ENCODE measurements at regions not wholly inside any gene's neighbourhood (a gene's known extent, or its start where the extent isn't known, plus 50 kb on each side); places are given as distances from the start of the nearest gene placed in this dataset.

DNA sequence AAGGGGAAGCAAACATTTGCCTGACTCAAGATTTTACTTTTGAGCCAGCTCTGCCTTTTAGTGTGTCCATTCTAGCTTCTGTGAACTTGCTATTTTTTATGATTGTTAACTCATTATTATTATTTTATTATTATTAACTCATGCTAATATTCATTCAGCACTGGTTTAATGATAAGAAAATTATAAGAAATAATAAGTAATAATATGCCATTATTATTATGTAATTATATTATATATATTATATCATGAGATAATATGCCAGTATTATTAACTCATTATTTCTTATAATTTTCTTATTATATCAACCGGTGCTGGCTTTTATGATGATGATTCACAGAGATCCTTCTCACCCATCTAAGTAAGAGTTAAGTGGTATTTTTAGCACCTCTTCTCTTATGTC, 79.3 kb upstream of the NPVF start:
- no peak for TF ChIP-seq EZH2 (IDR thresholded peaks at IDR 0.05; ENCODE audit: insufficient read depth, low read length)
- TF ChIP-seq, protein P1, sequence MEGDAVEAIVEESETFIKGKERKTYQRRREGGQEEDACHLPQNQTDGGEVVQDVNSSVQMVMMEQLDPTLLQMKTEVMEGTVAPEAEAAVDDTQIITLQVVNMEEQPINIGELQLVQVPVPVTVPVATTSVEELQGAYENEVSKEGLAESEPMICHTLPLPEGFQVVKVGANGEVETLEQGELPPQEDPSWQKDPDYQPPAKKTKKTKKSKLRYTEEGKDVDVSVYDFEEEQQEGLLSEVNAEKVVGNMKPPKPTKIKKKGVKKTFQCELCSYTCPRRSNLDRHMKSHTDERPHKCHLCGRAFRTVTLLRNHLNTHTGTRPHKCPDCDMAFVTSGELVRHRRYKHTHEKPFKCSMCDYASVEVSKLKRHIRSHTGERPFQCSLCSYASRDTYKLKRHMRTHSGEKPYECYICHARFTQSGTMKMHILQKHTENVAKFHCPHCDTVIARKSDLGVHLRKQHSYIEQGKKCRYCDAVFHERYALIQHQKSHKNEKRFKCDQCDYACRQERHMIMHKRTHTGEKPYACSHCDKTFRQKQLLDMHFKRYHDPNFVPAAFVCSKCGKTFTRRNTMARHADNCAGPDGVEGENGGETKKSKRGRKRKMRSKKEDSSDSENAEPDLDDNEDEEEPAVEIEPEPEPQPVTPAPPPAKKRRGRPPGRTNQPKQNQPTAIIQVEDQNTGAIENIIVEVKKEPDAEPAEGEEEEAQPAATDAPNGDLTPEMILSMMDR (IDR thresholded peaks at IDR 0.05; ENCODE audit: insufficient read depth, low read depth, low read length): no peak

All from astrocyte (in vitro differentiated cells and primary cell).